ENCODE measurements at regions not wholly inside any gene's neighbourhood (a gene's known extent, or its start where the extent isn't known, plus 50 kb on each side); places are given as distances from the start of the nearest gene placed in this dataset.

DNA sequence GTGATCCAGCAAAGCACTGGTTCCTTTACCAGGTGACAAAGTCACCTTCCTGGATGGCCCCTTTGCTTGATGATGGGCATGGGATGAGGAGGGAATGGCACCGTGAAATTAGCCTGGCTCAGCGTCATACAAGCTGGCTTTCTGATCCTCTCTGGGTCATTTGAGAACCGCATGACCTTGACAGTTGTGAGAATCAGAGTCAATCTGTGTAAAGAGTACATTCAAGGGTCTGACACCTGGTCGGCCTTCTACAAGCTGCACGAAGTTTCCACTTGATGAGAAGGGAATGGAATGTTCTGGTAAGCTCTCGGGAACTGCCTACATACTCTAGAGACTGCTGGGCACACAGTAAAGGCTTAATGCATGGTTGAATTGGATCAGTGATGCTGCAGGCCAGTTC, 319.8 kb upstream of the TLE3 start:
- TF ChIP-seq, protein P1, sequence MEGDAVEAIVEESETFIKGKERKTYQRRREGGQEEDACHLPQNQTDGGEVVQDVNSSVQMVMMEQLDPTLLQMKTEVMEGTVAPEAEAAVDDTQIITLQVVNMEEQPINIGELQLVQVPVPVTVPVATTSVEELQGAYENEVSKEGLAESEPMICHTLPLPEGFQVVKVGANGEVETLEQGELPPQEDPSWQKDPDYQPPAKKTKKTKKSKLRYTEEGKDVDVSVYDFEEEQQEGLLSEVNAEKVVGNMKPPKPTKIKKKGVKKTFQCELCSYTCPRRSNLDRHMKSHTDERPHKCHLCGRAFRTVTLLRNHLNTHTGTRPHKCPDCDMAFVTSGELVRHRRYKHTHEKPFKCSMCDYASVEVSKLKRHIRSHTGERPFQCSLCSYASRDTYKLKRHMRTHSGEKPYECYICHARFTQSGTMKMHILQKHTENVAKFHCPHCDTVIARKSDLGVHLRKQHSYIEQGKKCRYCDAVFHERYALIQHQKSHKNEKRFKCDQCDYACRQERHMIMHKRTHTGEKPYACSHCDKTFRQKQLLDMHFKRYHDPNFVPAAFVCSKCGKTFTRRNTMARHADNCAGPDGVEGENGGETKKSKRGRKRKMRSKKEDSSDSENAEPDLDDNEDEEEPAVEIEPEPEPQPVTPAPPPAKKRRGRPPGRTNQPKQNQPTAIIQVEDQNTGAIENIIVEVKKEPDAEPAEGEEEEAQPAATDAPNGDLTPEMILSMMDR (IDR thresholded peaks at IDR 0.05; ENCODE audit: insufficient read depth, low read length): no peak
- TF ChIP-seq SPI1 (IDR thresholded peaks at IDR 0.05; ENCODE audit: borderline replicate concordance, low read depth) (no peak), GABPA (IDR thresholded peaks at IDR 0.05; ENCODE audit: low read depth) (no peak), POLR2AphosphoS5 (IDR thresholded peaks at IDR 0.05; ENCODE audit: low read depth) (no peak)
- TF ChIP-seq, protein P2, sequence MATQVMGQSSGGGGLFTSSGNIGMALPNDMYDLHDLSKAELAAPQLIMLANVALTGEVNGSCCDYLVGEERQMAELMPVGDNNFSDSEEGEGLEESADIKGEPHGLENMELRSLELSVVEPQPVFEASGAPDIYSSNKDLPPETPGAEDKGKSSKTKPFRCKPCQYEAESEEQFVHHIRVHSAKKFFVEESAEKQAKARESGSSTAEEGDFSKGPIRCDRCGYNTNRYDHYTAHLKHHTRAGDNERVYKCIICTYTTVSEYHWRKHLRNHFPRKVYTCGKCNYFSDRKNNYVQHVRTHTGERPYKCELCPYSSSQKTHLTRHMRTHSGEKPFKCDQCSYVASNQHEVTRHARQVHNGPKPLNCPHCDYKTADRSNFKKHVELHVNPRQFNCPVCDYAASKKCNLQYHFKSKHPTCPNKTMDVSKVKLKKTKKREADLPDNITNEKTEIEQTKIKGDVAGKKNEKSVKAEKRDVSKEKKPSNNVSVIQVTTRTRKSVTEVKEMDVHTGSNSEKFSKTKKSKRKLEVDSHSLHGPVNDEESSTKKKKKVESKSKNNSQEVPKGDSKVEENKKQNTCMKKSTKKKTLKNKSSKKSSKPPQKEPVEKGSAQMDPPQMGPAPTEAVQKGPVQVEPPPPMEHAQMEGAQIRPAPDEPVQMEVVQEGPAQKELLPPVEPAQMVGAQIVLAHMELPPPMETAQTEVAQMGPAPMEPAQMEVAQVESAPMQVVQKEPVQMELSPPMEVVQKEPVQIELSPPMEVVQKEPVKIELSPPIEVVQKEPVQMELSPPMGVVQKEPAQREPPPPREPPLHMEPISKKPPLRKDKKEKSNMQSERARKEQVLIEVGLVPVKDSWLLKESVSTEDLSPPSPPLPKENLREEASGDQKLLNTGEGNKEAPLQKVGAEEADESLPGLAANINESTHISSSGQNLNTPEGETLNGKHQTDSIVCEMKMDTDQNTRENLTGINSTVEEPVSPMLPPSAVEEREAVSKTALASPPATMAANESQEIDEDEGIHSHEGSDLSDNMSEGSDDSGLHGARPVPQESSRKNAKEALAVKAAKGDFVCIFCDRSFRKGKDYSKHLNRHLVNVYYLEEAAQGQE (IDR thresholded peaks at IDR 0.05; ENCODE audit: insufficient replicate concordance, low read depth): no peak
